Hepatocyte (in vitro differentiated cells): ENCODE measurements at regions not wholly inside any gene's neighbourhood (a gene's known extent, or its start where the extent isn't known, plus 50 kb on each side); places are given as distances from the start of the nearest gene placed in this dataset.

ENCODE experiments used
- DNase-seq: peaks from one replicate; pipeline ENCODE4 v3.0.0-alpha.2; 2016; ENCODE audit warnings: low spot score
- H2AFZ ChIP-seq: fragments of 200-600 bp; sonication (generic); 2 replicates; pipeline ENCODE4 v1.6.0; 2016; ENCODE audit warnings: antibody characterized with exemption, mild to moderate bottlenecking
- H3K27ac ChIP-seq: fragments of 200-600 bp; sonication (generic); 2 replicates; pipeline ENCODE4 v1.5.1; 2016; ENCODE audit warnings: mild to moderate bottlenecking
- H3K27me3 ChIP-seq: fragments of 200-600 bp; sonication (generic); 2 replicates; pipeline ENCODE4 v1.6.1; 2016
- H3K36me3 ChIP-seq: fragments of 200-600 bp; sonication (generic); replicated peaks from 2 replicates; pipeline ENCODE4 v1.5.1; 2016; ENCODE audit warnings: low read depth; ENCODE audit not compliant: insufficient read depth
- H3K4me1 ChIP-seq: fragments of 200-600 bp; sonication (generic); 2 replicates; pipeline ENCODE4 v1.5.1; 2016; ENCODE audit warnings: mild to moderate bottlenecking, moderate library complexity; ENCODE audit not compliant: insufficient read depth
- H3K4me2 ChIP-seq: fragments of 200-600 bp; sonication (generic); 2 replicates; pipeline ENCODE4 v1.6.0; 2016
- H3K4me3 ChIP-seq: fragments of 200-600 bp; sonication (generic); 2 replicates; pipeline ENCODE4 v1.5.1; 2016; ENCODE audit warnings: mild to moderate bottlenecking
- H3K79me2 ChIP-seq: fragments of 200-600 bp; sonication (generic); 2 replicates; pipeline ENCODE4 v1.6.0; 2017; ENCODE audit warnings: mild to moderate bottlenecking
- H3K9me2 ChIP-seq: fragments of 200-600 bp; sonication (generic); replicated peaks from 2 replicates; pipeline ENCODE4 v1.6.0; 2017; ENCODE audit warnings: mild to moderate bottlenecking; ENCODE audit not compliant: insufficient read depth
- H3K9me3 ChIP-seq: fragments of 200-600 bp; sonication (generic); 2 replicates; pipeline ENCODE4 v1.5.1; 2016; ENCODE audit warnings: low read depth, mild to moderate bottlenecking
- H4K20me1 ChIP-seq: fragments of 200-600 bp; sonication (generic); 2 replicates; pipeline ENCODE4 v1.6.0; 2016; ENCODE audit warnings: mild to moderate bottlenecking; ENCODE audit not compliant: insufficient read depth, poor library complexity, severe bottlenecking
- EZH2 ChIP-seq: fragments of 200-600 bp; sonication (generic); IDR thresholded peaks from 2 replicates; pipeline ENCODE4 v1.6.1; 2016; ENCODE audit warnings: antibody characterized with exemption, mild to moderate bottlenecking, borderline replicate concordance
- EZH2phosphoT487 ChIP-seq: fragments of 200-600 bp; sonication (generic); IDR thresholded peaks from one replicate; pipeline ENCODE4 v1.6.1; 2018; ENCODE audit warnings: antibody characterized with exemption, mild to moderate bottlenecking, low read depth, moderate library complexity; ENCODE audit not compliant: unreplicated experiment, severe bottlenecking
- WGBS: methylation state at CpG from one replicate; pipeline ENCODE4 v1.1.6; 2016; ENCODE audit warnings: low lambda C conversion rate; ENCODE audit errors: missing lambda C conversion rate; 5-methylcytosine and 5-hydroxymethylcytosine counted together
- TF ChIP-seq, protein P1 (sequence below): fragments of 200-600 bp; sonication (generic); IDR thresholded peaks from 2 replicates; pipeline ENCODE4 v1.5.1; 2016; ENCODE audit warnings: antibody characterized with exemption, mild to moderate bottlenecking; ENCODE audit not compliant: poor library complexity

DNA sequence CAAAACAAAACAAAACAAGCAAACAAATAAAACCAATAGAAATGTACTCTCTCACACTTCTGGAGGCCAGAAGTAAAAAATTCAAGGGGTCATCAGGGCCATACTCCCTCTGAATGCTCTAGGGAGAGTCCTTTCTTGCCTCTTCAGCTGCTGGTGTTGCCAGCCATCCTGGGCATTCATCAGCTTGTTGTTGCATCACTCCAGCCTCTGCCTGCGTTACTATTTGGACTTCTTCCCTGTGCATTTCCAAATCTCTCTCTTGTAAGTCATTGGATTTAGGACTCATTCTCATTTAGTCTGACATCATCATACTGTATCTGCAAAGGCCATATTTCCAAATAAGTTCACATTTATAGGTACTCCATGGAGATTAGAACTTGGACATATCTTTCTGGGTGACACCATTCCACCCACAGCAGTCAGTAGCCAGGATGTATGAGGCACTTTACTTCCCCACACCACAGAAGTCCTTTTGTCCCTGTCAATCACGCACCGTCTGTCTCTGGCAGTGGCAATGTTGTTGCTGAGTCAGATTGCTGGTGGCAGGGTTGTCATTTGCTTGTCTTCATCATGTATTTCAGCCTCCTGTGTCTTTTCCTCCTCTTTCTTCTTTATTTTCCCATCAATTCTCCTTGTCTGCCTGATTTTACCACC is 151.0 kb upstream of the KCNJ6 start:
- H3K27ac ChIP-seq: no peak overlapping the region
- TF ChIP-seq EZH2 (no peak), EZH2phosphoT487 (no peak)
- TF ChIP-seq, protein P1, sequence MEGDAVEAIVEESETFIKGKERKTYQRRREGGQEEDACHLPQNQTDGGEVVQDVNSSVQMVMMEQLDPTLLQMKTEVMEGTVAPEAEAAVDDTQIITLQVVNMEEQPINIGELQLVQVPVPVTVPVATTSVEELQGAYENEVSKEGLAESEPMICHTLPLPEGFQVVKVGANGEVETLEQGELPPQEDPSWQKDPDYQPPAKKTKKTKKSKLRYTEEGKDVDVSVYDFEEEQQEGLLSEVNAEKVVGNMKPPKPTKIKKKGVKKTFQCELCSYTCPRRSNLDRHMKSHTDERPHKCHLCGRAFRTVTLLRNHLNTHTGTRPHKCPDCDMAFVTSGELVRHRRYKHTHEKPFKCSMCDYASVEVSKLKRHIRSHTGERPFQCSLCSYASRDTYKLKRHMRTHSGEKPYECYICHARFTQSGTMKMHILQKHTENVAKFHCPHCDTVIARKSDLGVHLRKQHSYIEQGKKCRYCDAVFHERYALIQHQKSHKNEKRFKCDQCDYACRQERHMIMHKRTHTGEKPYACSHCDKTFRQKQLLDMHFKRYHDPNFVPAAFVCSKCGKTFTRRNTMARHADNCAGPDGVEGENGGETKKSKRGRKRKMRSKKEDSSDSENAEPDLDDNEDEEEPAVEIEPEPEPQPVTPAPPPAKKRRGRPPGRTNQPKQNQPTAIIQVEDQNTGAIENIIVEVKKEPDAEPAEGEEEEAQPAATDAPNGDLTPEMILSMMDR: no peak

DNA sequence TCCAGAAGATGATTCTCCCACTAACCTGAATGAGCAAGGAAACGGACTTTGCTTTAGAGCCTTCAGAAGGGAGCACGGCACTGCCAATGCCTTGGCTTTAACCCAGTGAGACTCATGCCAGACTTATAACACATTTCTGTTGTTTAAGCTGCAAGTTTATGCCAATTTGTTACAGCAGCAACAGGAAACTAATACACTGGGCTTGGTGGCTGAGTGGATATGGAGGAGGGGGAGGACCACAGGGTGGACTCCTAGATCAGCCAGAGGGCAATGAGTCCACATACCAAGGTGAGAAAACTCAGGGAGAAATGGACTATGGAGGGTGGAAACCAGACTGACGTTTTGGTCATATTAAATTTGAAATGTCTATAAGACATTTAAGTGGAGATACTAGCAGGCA is 156.2 kb upstream of the KCNJ6 start:
- H3K27ac ChIP-seq: no peak overlapping the region
- no peak overlapping the region for H3K4me3 ChIP-seq
- no peak overlapping the region for H2AFZ ChIP-seq
- H3K79me2 ChIP-seq: no peaks in the 10 kb centered on the region
- H3K4me2 ChIP-seq: no peak overlapping the region
- no peak for DNase-seq
- H3K4me1 ChIP-seq: no peaks in the 10 kb centered on the region
- TF ChIP-seq, protein P1: no peak
- no peak for TF ChIP-seq EZH2
- no peak for TF ChIP-seq EZH2phosphoT487
- no peaks in the 10 kb centered on the region for H3K9me2 ChIP-seq
- H3K36me3 ChIP-seq: no peaks in the 10 kb centered on the region
- H4K20me1 ChIP-seq: no peaks in the 10 kb centered on the region
- H3K9me3 ChIP-seq: no peaks in the 10 kb centered on the region
- 78% methylated on average over 3 of the region's 3 CpGs for WGBS
- no peaks in the 10 kb centered on the region for H3K27me3 ChIP-seq

More for the DNA sequence above, 151.0 kb upstream of the KCNJ6 start:
- Histone ChIP-seq H3K79me2 (no peaks in the 10 kb centered on the region), H4K20me1 (no peaks in the 10 kb centered on the region), H3K27me3 (peaks cover 4% of the 10 kb centered on the region), H3K4me1 (no peaks in the 10 kb centered on the region), H3K36me3 (no peaks in the 10 kb centered on the region), H3K4me3 (no peak overlapping the region), H3K9me3 (no peaks in the 10 kb centered on the region), H2AFZ (no peak overlapping the region), H3K4me2 (no peak overlapping the region), H3K9me2 (no peaks in the 10 kb centered on the region)
- WGBS: 79% methylated on average over 3 of the region's 3 CpGs
- DNase-seq: no peak

DNA sequence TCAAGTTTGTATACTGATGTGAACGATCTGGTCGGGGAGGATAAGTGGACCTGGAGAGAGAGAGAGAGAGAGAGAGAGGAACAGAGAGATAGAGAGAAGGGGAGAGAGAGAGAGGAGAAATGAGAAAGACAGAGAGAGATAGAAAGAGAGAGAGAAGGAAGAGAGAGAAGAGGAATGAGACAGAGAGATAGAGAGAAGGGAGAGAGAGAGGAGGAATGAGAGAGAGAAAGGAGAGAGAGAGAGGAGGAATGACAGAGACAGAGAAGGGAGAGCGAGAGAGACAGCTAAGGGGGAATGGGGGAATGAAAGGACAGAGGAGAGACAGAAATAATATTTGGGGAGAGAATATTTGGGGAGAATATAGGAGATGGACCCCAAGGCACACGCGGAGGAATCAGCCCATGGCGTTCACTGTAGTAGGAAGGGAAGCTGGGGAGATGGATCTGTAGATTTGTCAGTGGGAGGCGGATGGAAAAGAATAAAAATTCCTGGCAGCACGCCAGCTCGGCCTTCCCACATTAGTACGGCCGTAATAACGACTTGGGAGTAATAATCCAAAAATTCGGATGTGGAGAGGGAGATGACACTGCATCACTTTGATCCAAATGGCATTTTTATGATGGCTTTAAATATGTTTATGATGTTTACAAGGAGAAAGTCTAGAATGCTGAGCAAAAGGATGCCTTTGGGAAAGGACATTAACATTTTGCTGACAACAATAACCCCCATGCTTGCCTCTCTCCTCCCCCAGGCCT is 159.8 kb upstream of the KCNJ6 start:
- H3K27ac ChIP-seq: no peak overlapping the region
- H3K4me3 ChIP-seq: no peak overlapping the region
- H3K27me3 ChIP-seq: no peaks in the 10 kb centered on the region
- H3K36me3 ChIP-seq: no peaks in the 10 kb centered on the region
- no peak overlapping the region for H3K4me2 ChIP-seq
- no peaks in the 10 kb centered on the region for H3K79me2 ChIP-seq
- DNase-seq: peak; percentile 7
- TF ChIP-seq, protein P1: no peak
- no peak for TF ChIP-seq EZH2phosphoT487
- TF ChIP-seq EZH2: no peak
- no peaks in the 10 kb centered on the region for H3K9me3 ChIP-seq
- H4K20me1 ChIP-seq: no peaks in the 10 kb centered on the region
- H3K4me1 ChIP-seq: no peaks in the 10 kb centered on the region
- no peaks in the 10 kb centered on the region for H3K9me2 ChIP-seq
- no peak overlapping the region for H2AFZ ChIP-seq
- WGBS: 80% methylated on average over 13 of the region's 13 CpGs
